ENCODE measurements at regions not wholly inside any gene's neighbourhood (a gene's known extent, or its start where the extent isn't known, plus 50 kb on each side); places are given as distances from the start of the nearest gene placed in this dataset.

DNA sequence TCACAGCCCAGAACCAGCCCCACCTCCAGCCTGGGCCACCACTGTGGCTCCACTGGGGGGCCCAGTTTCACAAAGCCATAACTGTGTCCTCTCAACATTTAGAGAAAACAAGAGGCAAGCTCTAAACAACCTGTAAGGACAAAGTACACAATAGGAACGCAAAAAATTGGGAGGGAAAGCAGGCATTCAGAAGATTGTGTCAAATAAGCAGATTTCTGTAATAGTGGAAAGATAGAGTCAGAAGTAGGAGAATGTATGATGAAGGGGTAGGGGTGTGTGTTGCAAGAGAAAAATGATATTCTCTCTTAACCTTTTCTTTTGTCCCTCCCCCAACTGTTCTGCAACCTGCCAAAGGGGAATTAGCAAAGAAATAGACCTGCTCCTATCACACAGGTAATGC is 449.9 kb upstream of the NPVF start:
- H3K4me1 ChIP-seq, result no peaks in the 10 kb centered on the region
- H3K4me3 ChIP-seq, result no peak overlapping the region
- intact Hi-C loops (cut with DNase I), result no loop called here
- no peaks in the 10 kb centered on the region for H3K9me3 ChIP-seq
- H3K27me3 ChIP-seq, result no peaks in the 10 kb centered on the region
- WGBS, 2 donors, result 83 to 97% methylated on average over 1 of the region's 1 CpG
- no peak for DNase-seq
- TF ChIP-seq, protein P1, sequence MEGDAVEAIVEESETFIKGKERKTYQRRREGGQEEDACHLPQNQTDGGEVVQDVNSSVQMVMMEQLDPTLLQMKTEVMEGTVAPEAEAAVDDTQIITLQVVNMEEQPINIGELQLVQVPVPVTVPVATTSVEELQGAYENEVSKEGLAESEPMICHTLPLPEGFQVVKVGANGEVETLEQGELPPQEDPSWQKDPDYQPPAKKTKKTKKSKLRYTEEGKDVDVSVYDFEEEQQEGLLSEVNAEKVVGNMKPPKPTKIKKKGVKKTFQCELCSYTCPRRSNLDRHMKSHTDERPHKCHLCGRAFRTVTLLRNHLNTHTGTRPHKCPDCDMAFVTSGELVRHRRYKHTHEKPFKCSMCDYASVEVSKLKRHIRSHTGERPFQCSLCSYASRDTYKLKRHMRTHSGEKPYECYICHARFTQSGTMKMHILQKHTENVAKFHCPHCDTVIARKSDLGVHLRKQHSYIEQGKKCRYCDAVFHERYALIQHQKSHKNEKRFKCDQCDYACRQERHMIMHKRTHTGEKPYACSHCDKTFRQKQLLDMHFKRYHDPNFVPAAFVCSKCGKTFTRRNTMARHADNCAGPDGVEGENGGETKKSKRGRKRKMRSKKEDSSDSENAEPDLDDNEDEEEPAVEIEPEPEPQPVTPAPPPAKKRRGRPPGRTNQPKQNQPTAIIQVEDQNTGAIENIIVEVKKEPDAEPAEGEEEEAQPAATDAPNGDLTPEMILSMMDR (IDR thresholded peaks at IDR 0.05), result no peak
- TF ChIP-seq EP300 (IDR thresholded peaks at IDR 0.05) (no peak), POLR2AphosphoS5 (IDR thresholded peaks at IDR 0.05) (no peak), POLR2A (IDR thresholded peaks at IDR 0.05) (no peak)
- H3K36me3 ChIP-seq, result no peaks in the 10 kb centered on the region
- H3K27ac ChIP-seq, result no peak overlapping the region

DNA sequence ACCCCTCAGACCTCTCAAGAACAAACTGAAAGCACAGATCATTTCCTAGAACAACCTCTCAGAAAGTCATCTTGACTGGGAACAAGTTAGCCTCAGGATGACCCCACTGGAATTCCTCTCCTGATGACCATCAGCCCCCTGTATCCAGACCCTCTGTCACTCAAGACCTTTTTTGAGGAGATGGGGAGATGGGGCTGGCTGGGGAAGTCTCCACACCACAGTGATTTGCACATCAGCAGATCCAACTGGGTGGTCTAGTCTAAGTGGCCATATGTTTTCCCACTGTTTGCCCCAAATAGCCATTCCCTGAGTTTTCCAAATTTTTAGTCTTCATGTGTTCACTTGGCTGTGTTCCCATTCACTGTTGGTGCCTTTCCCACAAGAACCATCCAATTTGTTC is 452.4 kb upstream of the NPVF start:
- H3K4me1 ChIP-seq, result no peaks in the 10 kb centered on the region
- no peak for DNase-seq
- no peak for TF ChIP-seq POLR2A (IDR thresholded peaks at IDR 0.05)
- TF ChIP-seq EP300 (IDR thresholded peaks at IDR 0.05), result no peak
- TF ChIP-seq, protein P1 (IDR thresholded peaks at IDR 0.05), result no peak
- no peak for TF ChIP-seq POLR2AphosphoS5 (IDR thresholded peaks at IDR 0.05)
- H3K36me3 ChIP-seq, result no peaks in the 10 kb centered on the region
- H3K27me3 ChIP-seq, result no peaks in the 10 kb centered on the region
- intact Hi-C loops (cut with DNase I), result no loop called here
- no peak overlapping the region for H3K27ac ChIP-seq
- no peaks in the 10 kb centered on the region for H3K9me3 ChIP-seq
- no peak overlapping the region for H3K4me3 ChIP-seq

DNA sequence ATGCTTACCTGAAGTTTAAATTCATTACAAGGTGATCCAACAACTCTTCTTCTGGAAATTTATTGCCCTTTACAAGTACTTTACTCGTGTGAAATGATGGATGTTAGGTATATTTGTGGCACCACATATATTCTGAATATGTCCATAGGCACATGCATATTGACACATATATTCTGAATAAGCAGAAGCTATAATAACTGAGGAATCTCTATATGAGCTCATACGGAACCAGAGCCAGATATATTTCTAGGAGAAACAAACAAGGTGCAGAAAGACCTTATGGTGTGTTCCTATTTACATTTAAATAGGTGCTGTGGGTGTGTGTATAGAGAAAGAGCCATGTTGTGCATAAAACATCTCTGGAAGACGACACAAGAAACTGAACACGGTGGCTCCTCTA is 456.1 kb upstream of the NPVF start:
- Histone ChIP-seq H3K4me1 (no peaks in the 10 kb centered on the region), H3K4me3 (no peak overlapping the region), H3K27ac (no peak overlapping the region), H3K36me3 (no peaks in the 10 kb centered on the region), H3K9me3 (no peaks in the 10 kb centered on the region), H3K27me3 (no peaks in the 10 kb centered on the region)
- TF ChIP-seq, protein P1 (IDR thresholded peaks at IDR 0.05), result no peak
- TF ChIP-seq POLR2A (IDR thresholded peaks at IDR 0.05) (no peak), POLR2AphosphoS5 (IDR thresholded peaks at IDR 0.05) (no peak), EP300 (IDR thresholded peaks at IDR 0.05) (no peak)
- 82 to 87% methylated on average over 4 of the region's 4 CpGs for WGBS, 2 donors
- no peak for DNase-seq
- intact Hi-C loops (cut with DNase I), result no loop called here

DNA sequence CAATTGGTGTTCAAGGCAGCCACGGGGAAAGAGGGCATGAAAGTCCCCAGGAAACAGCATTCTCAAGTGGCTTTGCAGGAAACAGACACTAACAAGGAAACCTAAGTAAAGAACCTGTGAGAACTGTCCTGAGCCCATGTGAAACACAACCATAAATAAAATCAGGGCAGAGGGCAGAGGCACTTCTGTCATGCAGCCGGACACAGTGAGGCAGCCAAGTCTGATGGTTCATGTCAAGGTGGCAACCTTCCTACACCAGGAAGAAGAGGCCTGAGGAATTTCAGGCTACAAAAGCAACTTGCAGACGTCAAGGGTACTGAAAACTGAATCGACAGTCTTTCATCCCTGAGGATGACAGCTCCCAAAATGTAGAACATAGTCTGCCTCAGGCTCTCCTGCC is 458.2 kb upstream of the NPVF start:
- H3K27ac ChIP-seq, result no peak overlapping the region
- no peaks in the 10 kb centered on the region for H3K9me3 ChIP-seq
- no peaks in the 10 kb centered on the region for H3K4me1 ChIP-seq
- TF ChIP-seq, protein P1 (IDR thresholded peaks at IDR 0.05), result no peak
- TF ChIP-seq EP300 (IDR thresholded peaks at IDR 0.05) (no peak), POLR2A (IDR thresholded peaks at IDR 0.05) (no peak), POLR2AphosphoS5 (IDR thresholded peaks at IDR 0.05) (no peak)
- intact Hi-C loops (cut with DNase I), result no loop called here
- no peaks in the 10 kb centered on the region for H3K36me3 ChIP-seq
- DNase-seq, result no peak
- no peaks in the 10 kb centered on the region for H3K27me3 ChIP-seq
- H3K4me3 ChIP-seq, result no peak overlapping the region
- WGBS, 2 donors, result 67 to 75% methylated on average over 4 of the region's 4 CpGs

DNA sequence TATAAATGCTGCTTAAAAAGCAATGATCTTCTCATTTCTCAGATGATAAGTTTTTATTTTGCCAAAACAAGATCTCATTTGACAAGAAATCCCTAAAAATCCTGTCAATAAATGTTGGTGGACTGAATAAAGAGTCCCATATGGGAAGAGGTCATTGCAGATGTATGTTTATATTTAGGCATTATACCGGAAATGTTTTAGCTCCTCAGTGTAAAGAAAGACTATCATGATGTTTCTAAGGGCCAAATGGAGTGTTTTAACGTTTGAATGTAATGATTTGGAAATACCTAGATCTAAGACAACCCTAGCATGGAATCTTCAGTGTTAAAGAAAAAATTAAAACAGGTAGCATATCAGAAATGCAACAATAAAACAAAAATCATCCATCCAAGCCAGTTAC is 457.8 kb upstream of the NFE2L3 start:
- intact Hi-C loops (cut with DNase I), result no loop called here
- Histone ChIP-seq H3K36me3 (no peaks in the 10 kb centered on the region), H3K4me1 (no peaks in the 10 kb centered on the region), H3K27ac (no peak overlapping the region), H3K9me3 (no peaks in the 10 kb centered on the region), H3K4me3 (no peak overlapping the region), H3K27me3 (no peaks in the 10 kb centered on the region)
- 65% methylated on average over 2 of the region's 2 CpGs for WGBS, 2 donors
- DNase-seq, result no peak
- TF ChIP-seq POLR2A (IDR thresholded peaks at IDR 0.05) (no peak), EP300 (IDR thresholded peaks at IDR 0.05) (no peak), POLR2AphosphoS5 (IDR thresholded peaks at IDR 0.05) (no peak)
- TF ChIP-seq, protein P1 (IDR thresholded peaks at IDR 0.05), result no peak

Measured in sigmoid colon (tissue), 6 donors.